Astrocyte (in vitro differentiated cells and primary cell): ENCODE measurements at regions not wholly inside any gene's neighbourhood (a gene's known extent, or its start where the extent isn't known, plus 50 kb on each side); places are given as distances from the start of the nearest gene placed in this dataset.

ENCODE experiments used
- DNase-seq: peaks from one replicate; pipeline ENCODE4 v3.0.0-alpha.2; 2010; ENCODE audit warnings: low read depth
- FAIRE-seq: peaks from 2 replicates; lab custom pipeline; 2011; peaks lifted over from hg19 to GRCh38; lab: Jason Lieb, UNC
- H2AFZ ChIP-seq: 2 replicates; pipeline ENCODE4 v1.6.0; 2012; ENCODE audit warnings: low read depth, low read length, inconsistent platforms
- H3K27ac ChIP-seq: 2 replicates; pipeline ENCODE4 v1.5.1; 2011; ENCODE audit warnings: low read depth, low read length, inconsistent platforms
- H3K27me3 ChIP-seq: 2 replicates; pipeline ENCODE4 v1.6.0; 2011; ENCODE audit warnings: low read length, inconsistent platforms; ENCODE audit not compliant: insufficient read depth
- H3K36me3 ChIP-seq: 2 replicates; pipeline ENCODE4 v1.5.1; 2011; ENCODE audit warnings: low read length, inconsistent platforms; ENCODE audit not compliant: insufficient read depth
- H3K4me1 ChIP-seq: 2 replicates; pipeline ENCODE4 v1.5.1; 2011; ENCODE audit warnings: low read length, inconsistent platforms; ENCODE audit not compliant: insufficient read depth
- H3K4me2 ChIP-seq: 2 replicates; pipeline ENCODE4 v1.6.0; 2012; ENCODE audit warnings: low read length, inconsistent platforms
- H3K4me3 ChIP-seq: 2 replicates; pipeline ENCODE4 v1.5.1; 2011; ENCODE audit warnings: low read depth, mild to moderate bottlenecking, low read length, inconsistent platforms; ENCODE audit not compliant: insufficient read depth
- H3K79me2 ChIP-seq: 2 replicates; pipeline ENCODE4 v1.6.0; 2012; ENCODE audit warnings: mild to moderate bottlenecking, low read length, inconsistent platforms; ENCODE audit not compliant: insufficient read depth
- H3K9ac ChIP-seq: 2 replicates; pipeline ENCODE4 v1.6.0; 2012; ENCODE audit warnings: mild to moderate bottlenecking, low read length, inconsistent platforms
- H3K9me3 ChIP-seq: 2 replicates; pipeline ENCODE4 v1.5.1; 2012; ENCODE audit warnings: low read depth, mild to moderate bottlenecking, low read length, inconsistent platforms; ENCODE audit not compliant: insufficient read depth
- H4K20me1 ChIP-seq: 2 replicates; pipeline ENCODE4 v1.6.0; 2012; ENCODE audit warnings: low read length, inconsistent platforms; ENCODE audit not compliant: insufficient read depth
- H3K27ac Mint-ChIP-seq: one replicate; pipeline ENCODE4 v1.8.0; 2021; ENCODE audit warnings: mild to moderate bottlenecking, mixed read lengths; ENCODE audit not compliant: unreplicated experiment
- H3K27me3 Mint-ChIP-seq: one replicate; pipeline ENCODE4 v1.8.0; 2021; ENCODE audit warnings: low read depth, mixed read lengths; ENCODE audit not compliant: unreplicated experiment
- H3K36me3 Mint-ChIP-seq: one replicate; pipeline ENCODE4 v1.8.0; 2021; ENCODE audit warnings: low read depth, mixed read lengths; ENCODE audit not compliant: unreplicated experiment
- H3K4me1 Mint-ChIP-seq: one replicate; pipeline ENCODE4 v1.8.0; 2021; ENCODE audit warnings: low read depth, mixed read lengths; ENCODE audit not compliant: unreplicated experiment
- H3K4me3 Mint-ChIP-seq: one replicate; pipeline ENCODE4 v1.8.0; 2021; ENCODE audit warnings: mild to moderate bottlenecking, moderate library complexity, mixed read lengths; ENCODE audit not compliant: unreplicated experiment
- H3K9me3 Mint-ChIP-seq: one replicate; pipeline ENCODE4 v1.8.0; 2021; ENCODE audit warnings: mild to moderate bottlenecking, mixed read lengths; ENCODE audit not compliant: unreplicated experiment
- EZH2 ChIP-seq: IDR thresholded peaks from 2 replicates; pipeline ENCODE4 v1.6.1; 2012; ENCODE audit warnings: mild to moderate bottlenecking, low read length, inconsistent platforms; ENCODE audit not compliant: insufficient read depth
- TF ChIP-seq, protein P1 (sequence below): IDR thresholded peaks from 2 replicates; pipeline ENCODE4 v1.5.1; 2011; ENCODE audit warnings: low read depth, mild to moderate bottlenecking, inconsistent platforms, low read length, moderate library complexity; ENCODE audit not compliant: insufficient read depth

DNA sequence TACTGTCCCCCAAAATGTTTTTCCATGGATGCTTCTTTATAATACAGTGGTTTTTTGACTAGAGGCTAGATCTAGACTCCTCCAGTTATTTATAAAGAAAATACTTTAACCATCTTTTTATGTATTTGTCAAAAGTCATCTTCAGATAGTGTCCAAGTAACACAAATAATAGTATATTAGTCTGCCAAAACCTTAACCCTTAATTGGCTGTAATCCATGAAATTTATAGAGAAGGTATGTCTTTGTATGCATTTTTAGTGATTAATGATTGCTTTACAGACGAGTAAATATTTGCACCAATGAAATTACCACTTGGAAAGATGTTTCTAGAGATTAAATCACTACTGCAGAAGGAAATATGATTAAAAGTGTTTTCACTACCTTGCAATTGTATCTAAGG is 451.8 kb upstream of the NRXN1 start:
- no peak overlapping the region for H3K4me3 Mint-ChIP-seq
- H3K27me3 ChIP-seq = no peaks in the 10 kb centered on the region
- no peaks in the 10 kb centered on the region for H3K4me1 Mint-ChIP-seq
- no peak overlapping the region for H3K27ac Mint-ChIP-seq
- H3K36me3 ChIP-seq = no peaks in the 10 kb centered on the region
- no peaks in the 10 kb centered on the region for H4K20me1 ChIP-seq
- no peaks in the 10 kb centered on the region for H3K79me2 ChIP-seq
- H3K4me2 ChIP-seq = no peak overlapping the region
- H3K9me3 Mint-ChIP-seq = no peaks in the 10 kb centered on the region
- no peaks in the 10 kb centered on the region for H3K27me3 Mint-ChIP-seq
- no peak overlapping the region for H3K9ac ChIP-seq
- H3K36me3 Mint-ChIP-seq = no peaks in the 10 kb centered on the region
- FAIRE-seq (no peak), DNase-seq (no peak)
- TF ChIP-seq, protein P1, sequence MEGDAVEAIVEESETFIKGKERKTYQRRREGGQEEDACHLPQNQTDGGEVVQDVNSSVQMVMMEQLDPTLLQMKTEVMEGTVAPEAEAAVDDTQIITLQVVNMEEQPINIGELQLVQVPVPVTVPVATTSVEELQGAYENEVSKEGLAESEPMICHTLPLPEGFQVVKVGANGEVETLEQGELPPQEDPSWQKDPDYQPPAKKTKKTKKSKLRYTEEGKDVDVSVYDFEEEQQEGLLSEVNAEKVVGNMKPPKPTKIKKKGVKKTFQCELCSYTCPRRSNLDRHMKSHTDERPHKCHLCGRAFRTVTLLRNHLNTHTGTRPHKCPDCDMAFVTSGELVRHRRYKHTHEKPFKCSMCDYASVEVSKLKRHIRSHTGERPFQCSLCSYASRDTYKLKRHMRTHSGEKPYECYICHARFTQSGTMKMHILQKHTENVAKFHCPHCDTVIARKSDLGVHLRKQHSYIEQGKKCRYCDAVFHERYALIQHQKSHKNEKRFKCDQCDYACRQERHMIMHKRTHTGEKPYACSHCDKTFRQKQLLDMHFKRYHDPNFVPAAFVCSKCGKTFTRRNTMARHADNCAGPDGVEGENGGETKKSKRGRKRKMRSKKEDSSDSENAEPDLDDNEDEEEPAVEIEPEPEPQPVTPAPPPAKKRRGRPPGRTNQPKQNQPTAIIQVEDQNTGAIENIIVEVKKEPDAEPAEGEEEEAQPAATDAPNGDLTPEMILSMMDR = no peak
- TF ChIP-seq EZH2 = no peak
- no peak overlapping the region for H3K4me3 ChIP-seq
- no peaks in the 10 kb centered on the region for H3K9me3 ChIP-seq
- no peak overlapping the region for H2AFZ ChIP-seq
- H3K4me1 ChIP-seq = no peaks in the 10 kb centered on the region
- H3K27ac ChIP-seq = no peak overlapping the region

DNA sequence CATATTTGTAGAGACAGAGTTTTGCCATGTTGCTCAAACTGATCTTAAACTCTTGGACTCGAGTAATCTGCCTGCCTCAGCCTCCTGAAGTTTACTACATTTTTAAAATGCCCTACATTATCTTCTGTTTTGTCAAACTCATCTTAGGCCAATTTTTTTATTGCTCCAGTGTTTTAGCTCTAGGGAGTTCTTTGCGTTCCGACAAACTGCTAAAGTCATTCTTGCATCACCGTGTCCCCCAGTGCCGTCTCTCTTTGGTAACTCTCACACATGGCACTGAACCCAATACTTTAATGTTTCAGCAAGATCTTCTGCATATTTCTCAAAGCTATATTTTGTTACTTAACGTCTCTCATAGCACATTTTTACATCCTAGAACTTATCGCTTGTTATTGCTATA is 440.9 kb upstream of the NRXN1 start:
- Mint-ChIP-seq H3K9me3 (no peaks in the 10 kb centered on the region), H3K27ac (no peak overlapping the region), H3K4me3 (no peak overlapping the region), H3K27me3 (no peaks in the 10 kb centered on the region), H3K36me3 (no peaks in the 10 kb centered on the region), H3K4me1 (no peaks in the 10 kb centered on the region)
- TF ChIP-seq EZH2 = no peak
- TF ChIP-seq, protein P1 = no peak
- H3K4me3 ChIP-seq = no peak overlapping the region
- H3K9me3 ChIP-seq = no peaks in the 10 kb centered on the region
- no peak overlapping the region for H2AFZ ChIP-seq
- no peaks in the 10 kb centered on the region for H3K4me1 ChIP-seq
- no peak overlapping the region for H3K4me2 ChIP-seq
- DNase-seq (no peak), FAIRE-seq (no peak)
- no peak overlapping the region for H3K27ac ChIP-seq
- H4K20me1 ChIP-seq = no peaks in the 10 kb centered on the region
- no peaks in the 10 kb centered on the region for H3K79me2 ChIP-seq
- H3K36me3 ChIP-seq = no peaks in the 10 kb centered on the region
- no peak overlapping the region for H3K9ac ChIP-seq
- no peaks in the 10 kb centered on the region for H3K27me3 ChIP-seq

DNA sequence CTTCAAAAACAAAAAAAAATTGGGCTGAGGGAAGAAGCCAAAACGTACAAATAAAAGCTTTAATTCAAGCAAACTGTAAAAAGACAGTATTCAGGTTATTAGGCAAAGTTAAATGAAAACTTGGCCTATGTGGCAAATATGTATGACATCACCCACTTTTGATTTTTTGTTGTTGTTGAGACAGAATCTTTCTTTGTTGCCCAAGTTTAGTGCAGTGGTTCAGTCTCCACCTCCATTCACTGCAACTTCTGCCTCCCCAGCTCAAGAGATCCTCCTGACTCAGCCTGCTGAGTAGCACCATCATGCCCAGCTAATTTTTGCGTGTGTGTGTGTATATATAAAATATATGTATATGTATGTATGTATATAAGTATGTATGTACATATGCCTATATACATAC is 440.4 kb upstream of the NRXN1 start:
- H2AFZ ChIP-seq = no peak overlapping the region

More for the DNA sequence above, 440.4 kb upstream of the NRXN1 start:
- H4K20me1 ChIP-seq = no peaks in the 10 kb centered on the region
- Mint-ChIP-seq H3K9me3 (no peaks in the 10 kb centered on the region), H3K4me3 (no peak overlapping the region), H3K27me3 (no peaks in the 10 kb centered on the region), H3K36me3 (no peaks in the 10 kb centered on the region), H3K27ac (no peak overlapping the region), H3K4me1 (no peaks in the 10 kb centered on the region)
- H3K4me2 ChIP-seq = no peak overlapping the region
- no peak overlapping the region for H3K27ac ChIP-seq
- no peaks in the 10 kb centered on the region for H3K9me3 ChIP-seq
- FAIRE-seq (no peak), DNase-seq (no peak)
- TF ChIP-seq, protein P1 = no peak
- TF ChIP-seq EZH2 = no peak
- no peaks in the 10 kb centered on the region for H3K4me1 ChIP-seq
- H3K4me3 ChIP-seq = no peak overlapping the region
- no peaks in the 10 kb centered on the region for H3K36me3 ChIP-seq
- no peaks in the 10 kb centered on the region for H3K79me2 ChIP-seq
- H3K27me3 ChIP-seq = no peaks in the 10 kb centered on the region
- no peak overlapping the region for H3K9ac ChIP-seq
